ENCODE measurements at regions not wholly inside any gene's neighbourhood (a gene's known extent, or its start where the extent isn't known, plus 50 kb on each side); places are given as distances from the start of the nearest gene placed in this dataset.

GRCh38 chr6:169931261-169931660 is 179.8 kb downstream of the ERMARD start:
- WGBS, 2 experiments (ENCODE audit: extremely low coverage in 1 of 2, insufficient coverage in 1 of 2, insufficient read length in 1 of 2, insufficient replicate concordance in 2 of 2, low coverage in 1 of 2, low lambda C conversion rate in 2 of 2, missing lambda C conversion rate in 1 of 2) = 82% methylated on average over 11 of the region's 11 CpGs; no CpG with 5 or more reads in 1 of the 2 experiments
- Histone ChIP-seq H3K23me2 (ENCODE audit: low read depth, low read length) (no peaks in the 10 kb centered on the region; the same call in 1 of the 2 replicates), H2BK5ac (ENCODE audit: low read depth, low read length) (no peak overlapping the region), H2AK5ac (ENCODE audit: low read depth, low read length) (no peak overlapping the region), H3K4me3 (ENCODE audit: extremely low read depth in 1 of 4, insufficient read depth in 2 of 4, low read depth in 3 of 4, low read length in 4 of 4) (no peak overlapping the region), H3K36me3 (ENCODE audit: control insufficient read depth in 2 of 4, insufficient read depth in 4 of 4, low read length in 3 of 4) (no peaks in the 10 kb centered on the region), H4K91ac (replicated peaks; ENCODE audit: insufficient read length, low read length) (no peak overlapping the region), H2BK20ac (ENCODE audit: low read length) (0 out of 2 replicates have a peak overlapping the region, but pooled peaks have one; percentile 56), H2AFZ (ENCODE audit: low read length) (no peak overlapping the region), H3K14ac (ENCODE audit: insufficient read length) (no peak overlapping the region), H2BK15ac (ENCODE audit: low read length) (no peak overlapping the region), H3K18ac (ENCODE audit: extremely low read depth, low read length) (no peak overlapping the region), H3K23ac (ENCODE audit: insufficient read length) (no peak overlapping the region), H3K4me2 (ENCODE audit: insufficient read depth in 1 of 2, low read depth in 2 of 2, low read length in 2 of 2) (no peak overlapping the region), H3K56ac (replicated peaks; ENCODE audit: insufficient read length, low read depth, low read length) (no peak overlapping the region), H3K27me3 (replicated peaks in 1 of 4; ENCODE audit: control insufficient read depth in 3 of 4, extremely low read depth in 1 of 4, insufficient read depth in 3 of 4, low read length in 3 of 4) (peaks cover 0 to 19% (median 5%) of the 10 kb centered on the region in 4 experiments; a peak in 6 of 7 replicates), H4K5ac (ENCODE audit: insufficient read length, low read depth, low read length) (no peak overlapping the region), H2BK120ac (replicated peaks; ENCODE audit: low read depth, low read length) (no peak overlapping the region), H3K27ac (ENCODE audit: low read depth, low read length) (no peak overlapping the region), H4K20me1 (replicated peaks in 1 of 2; ENCODE audit: control insufficient read depth in 1 of 2, insufficient read depth in 2 of 2, low read length in 2 of 2) (no peaks in the 10 kb centered on the region), H2BK12ac (ENCODE audit: low read depth, low read length) (0 out of 2 replicates have a peak overlapping the region, but pooled peaks have one; percentile 70), H4K8ac (ENCODE audit: extremely low read depth, insufficient read depth, low read length) (no peak overlapping the region), H3K9ac (replicated peaks in 1 of 4; ENCODE audit: extremely low read depth in 1 of 4, low read depth in 3 of 4, low read length in 3 of 4) (no peak overlapping the region), H3K79me2 (ENCODE audit: control insufficient read depth in 1 of 2, insufficient read depth in 2 of 2, low read length in 2 of 2) (no peaks in the 10 kb centered on the region), H3K4me1 (replicated peaks in 1 of 4; ENCODE audit: control insufficient read depth in 3 of 4, insufficient read depth in 4 of 4, low read length in 3 of 4) (peaks cover 0 to 14% (median 8%) of the 10 kb centered on the region in 4 experiments; a peak in 6 of 7 replicates), H3K4ac (replicated peaks; ENCODE audit: insufficient read length, low read depth, low read length) (no peak overlapping the region), H3K9me3 (ENCODE audit: insufficient read depth in 2 of 2, low read depth in 1 of 2, low read length in 1 of 2) (no peaks in the 10 kb centered on the region), H3K79me1 (ENCODE audit: low read depth, low read length) (no peaks in the 10 kb centered on the region)
- no peak for DNase-seq (ENCODE audit: low read depth in 1 of 2, low spot score in 2 of 2)
- FAIRE-seq = no peak
- ChIA-PET CTCF (ENCODE audit: partially characterized antibody) (interaction anchor here (0.5 to 2.5 kb wide), 11 partner anchors 9 to 159 kb away, joined by 3 to 14 read pairs (median 3); no protein-coding TSS in a partner anchor), POLR2A (ENCODE audit: partially characterized antibody) (interaction anchor here (0.5 kb wide), 1 partner anchor 13 kb away, joined by 3 read pairs; no protein-coding TSS in a partner anchor)
- TF ChIP-seq BRCA1 (IDR thresholded peaks at IDR 0.05; ENCODE audit: low read depth, low read length) (no peak), MAX (IDR thresholded peaks at IDR 0.05) (peak; percentile 47; the same call in 1 of the 2 replicates), SUZ12 (IDR thresholded peaks at IDR 0.05; ENCODE audit: low read length) (no peak)

Measured in H1 (cell line).